IPS-18a (cell line): ENCODE measurements at regions not wholly inside any gene's neighbourhood (a gene's known extent, or its start where the extent isn't known, plus 50 kb on each side); places are given as distances from the start of the nearest gene placed in this dataset.

Experiments
- H3K27ac ChIP-seq: one replicate; pipeline ENCODE4 v1.5.1; 2013; ENCODE audit warnings: low read length
- H3K27me3 ChIP-seq: one replicate; pipeline ENCODE4 v1.6.1; 2013; ENCODE audit warnings: mild to moderate bottlenecking, low read length; ENCODE audit not compliant: control insufficient read depth, insufficient read depth
- H3K36me3 ChIP-seq: one replicate; pipeline ENCODE4 v1.6.1; 2013; ENCODE audit warnings: low read depth, low read length; ENCODE audit not compliant: control insufficient read depth
- H3K4me1 ChIP-seq: one replicate; pipeline ENCODE4 v1.6.1; 2013; ENCODE audit warnings: low read depth, low read length; ENCODE audit not compliant: control insufficient read depth
- H3K4me3 ChIP-seq: one replicate; pipeline ENCODE4 v1.5.1; 2013; ENCODE audit warnings: low read length
- H3K9ac ChIP-seq: one replicate; pipeline ENCODE4 v1.6.1; 2013; ENCODE audit warnings: mild to moderate bottlenecking, low read length, moderate library complexity
- H3K9me3 ChIP-seq: one replicate; pipeline ENCODE4 v1.6.1; 2013; ENCODE audit warnings: low read depth, low read length; ENCODE audit not compliant: control insufficient read depth

- Histone ChIP-seq H3K4me1 (no peaks in the 10 kb centered on the region), H3K4me3 (no peak overlapping the region), H3K9ac (no peak overlapping the region), H3K27ac (no peak overlapping the region), H3K9me3 (no peaks in the 10 kb centered on the region), H3K36me3 (no peaks in the 10 kb centered on the region), H3K27me3 (no peaks in the 10 kb centered on the region)
Observed at GRCh38 chr22:48083502-48083901, 1321.1 kb downstream of the TBC1D22A start.

GRCh38 chr22:48082284-48082683, 1319.8 kb downstream of the TBC1D22A start:
- no peak overlapping the region for H3K4me3 ChIP-seq
- H3K4me1 ChIP-seq = no peaks in the 10 kb centered on the region
- no peak overlapping the region for H3K9ac ChIP-seq
- no peaks in the 10 kb centered on the region for H3K27me3 ChIP-seq
- no peak overlapping the region for H3K27ac ChIP-seq
- no peaks in the 10 kb centered on the region for H3K9me3 ChIP-seq
- no peaks in the 10 kb centered on the region for H3K36me3 ChIP-seq

- Histone ChIP-seq H3K27me3 (no peaks in the 10 kb centered on the region), H3K36me3 (no peaks in the 10 kb centered on the region), H3K9me3 (no peaks in the 10 kb centered on the region), H3K4me1 (no peaks in the 10 kb centered on the region), H3K27ac (no peak overlapping the region), H3K9ac (no peak overlapping the region), H3K4me3 (no peak overlapping the region)
Observed at GRCh38 chr22:48081281-48081680, 1318.8 kb downstream of the TBC1D22A start.

GRCh38 chr22:48080316-48081165, 1318.1 kb downstream of the TBC1D22A start:
- Histone ChIP-seq H3K27ac (no peak overlapping the region), H3K4me1 (no peaks in the 10 kb centered on the region), H3K9ac (no peak overlapping the region), H3K36me3 (no peaks in the 10 kb centered on the region), H3K4me3 (no peak overlapping the region), H3K9me3 (no peaks in the 10 kb centered on the region), H3K27me3 (no peaks in the 10 kb centered on the region)

- Histone ChIP-seq H3K27me3 (no peaks in the 10 kb centered on the region), H3K4me3 (no peak overlapping the region), H3K4me1 (no peaks in the 10 kb centered on the region), H3K9ac (no peak overlapping the region), H3K9me3 (no peaks in the 10 kb centered on the region), H3K27ac (no peak overlapping the region), H3K36me3 (no peaks in the 10 kb centered on the region)
Observed at GRCh38 chr22:48079505-48080290, 1317.2 kb downstream of the TBC1D22A start.

GRCh38 chr22:48078825-48079224, 1316.4 kb downstream of the TBC1D22A start:
- no peaks in the 10 kb centered on the region for H3K27me3 ChIP-seq
- H3K36me3 ChIP-seq = no peaks in the 10 kb centered on the region
- no peak overlapping the region for H3K9ac ChIP-seq
- no peaks in the 10 kb centered on the region for H3K4me1 ChIP-seq
- no peaks in the 10 kb centered on the region for H3K9me3 ChIP-seq
- H3K27ac ChIP-seq = no peak overlapping the region
- no peak overlapping the region for H3K4me3 ChIP-seq

GRCh38 chr22:48077699-48078098, 1315.2 kb downstream of the TBC1D22A start:
- H3K9me3 ChIP-seq = no peaks in the 10 kb centered on the region
- H3K36me3 ChIP-seq = no peaks in the 10 kb centered on the region
- H3K4me3 ChIP-seq = no peak overlapping the region
- no peaks in the 10 kb centered on the region for H3K27me3 ChIP-seq
- H3K9ac ChIP-seq = no peak overlapping the region
- H3K4me1 ChIP-seq = peaks cover 8% of the 10 kb centered on the region
- no peak overlapping the region for H3K27ac ChIP-seq

GRCh38 chr22:48076008-48076407, 1313.6 kb downstream of the TBC1D22A start:
- H3K9ac ChIP-seq = no peak overlapping the region
- no peak overlapping the region for H3K4me3 ChIP-seq
- H3K36me3 ChIP-seq = no peaks in the 10 kb centered on the region
- no peaks in the 10 kb centered on the region for H3K27me3 ChIP-seq
- H3K9me3 ChIP-seq = no peaks in the 10 kb centered on the region
- no peak overlapping the region for H3K27ac ChIP-seq
- peaks cover 21% of the 10 kb centered on the region for H3K4me1 ChIP-seq

- Histone ChIP-seq H3K36me3 (no peaks in the 10 kb centered on the region), H3K4me1 (peaks cover 24% of the 10 kb centered on the region), H3K9me3 (no peaks in the 10 kb centered on the region), H3K9ac (no peak overlapping the region), H3K4me3 (no peak overlapping the region), H3K27ac (no peak overlapping the region), H3K27me3 (no peaks in the 10 kb centered on the region)
Observed at GRCh38 chr22:48075604-48076003, 1313.2 kb downstream of the TBC1D22A start.

GRCh38 chr22:48072777-48073176, 1310.3 kb downstream of the TBC1D22A start:
- peak overlapping the region; percentile 30 for H3K4me3 ChIP-seq
- no peak overlapping the region for H3K9ac ChIP-seq
- no peaks in the 10 kb centered on the region for H3K27me3 ChIP-seq
- no peak overlapping the region for H3K27ac ChIP-seq
- H3K36me3 ChIP-seq = no peaks in the 10 kb centered on the region
- H3K4me1 ChIP-seq = peaks cover 24% of the 10 kb centered on the region
- H3K9me3 ChIP-seq = no peaks in the 10 kb centered on the region

GRCh38 chr22:48071828-48072227, 1309.4 kb downstream of the TBC1D22A start:
- Histone ChIP-seq H3K27ac (no peak overlapping the region), H3K36me3 (no peaks in the 10 kb centered on the region), H3K27me3 (no peaks in the 10 kb centered on the region), H3K9me3 (no peaks in the 10 kb centered on the region), H3K4me1 (peaks cover 24% of the 10 kb centered on the region), H3K4me3 (no peak overlapping the region), H3K9ac (no peak overlapping the region)
